ENCODE measurements at regions not wholly inside any gene's neighbourhood (a gene's known extent, or its start where the extent isn't known, plus 50 kb on each side); places are given as distances from the start of the nearest gene placed in this dataset.

GRCh38 chr17:65311261-65311660 lies 174.1 kb downstream of the RGS9 start:
- no peak for TF ChIP-seq CTCF (IDR thresholded peaks at IDR 0.05)
- TF ChIP-seq ZFX (IDR thresholded peaks at IDR 0.05; ENCODE audit: borderline replicate concordance), result no peak

All from 22Rv1 (cell line).